ENCODE measurements at regions not wholly inside any gene's neighbourhood (a gene's known extent, or its start where the extent isn't known, plus 50 kb on each side); places are given as distances from the start of the nearest gene placed in this dataset.

- TF ChIP-seq CTCF (IDR thresholded peaks at IDR 0.05) (no peak), POLR2A (IDR thresholded peaks at IDR 0.05) (no peak)
These were observed 124.5 kb upstream of the HSD17B12 start for GRCh38 chr11:43555816-43556611.
